ENCODE measurements at regions not wholly inside any gene's neighbourhood (a gene's known extent, or its start where the extent isn't known, plus 50 kb on each side); places are given as distances from the start of the nearest gene placed in this dataset.
"Not testable (repeated sequence)": the region's sequence is repeated elsewhere in the genome, so short reads cannot be mapped to it uniquely, and the experiment has no call there.

DNA sequence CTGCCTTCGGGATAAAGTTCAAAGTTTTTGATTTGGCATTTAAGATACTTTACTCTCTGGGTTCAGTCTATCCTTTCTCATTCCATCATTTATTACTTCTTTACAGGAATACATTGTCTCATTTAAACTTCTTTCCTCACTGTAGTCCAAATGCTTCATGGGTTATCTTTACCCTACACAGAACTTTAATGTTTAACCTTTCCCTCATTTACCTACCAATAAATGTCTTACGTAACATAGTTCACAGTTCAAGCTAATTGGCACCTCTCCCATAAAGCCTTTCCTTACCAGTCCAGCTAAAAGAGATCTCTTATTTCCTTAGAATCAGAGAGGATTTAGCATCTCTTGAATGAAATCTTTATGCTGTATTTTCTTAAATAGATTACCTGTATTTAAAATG lies 476.3 kb upstream of the SEL1L start:
- intact Hi-C loops (cut with DNase I): no loop called here

DNA sequence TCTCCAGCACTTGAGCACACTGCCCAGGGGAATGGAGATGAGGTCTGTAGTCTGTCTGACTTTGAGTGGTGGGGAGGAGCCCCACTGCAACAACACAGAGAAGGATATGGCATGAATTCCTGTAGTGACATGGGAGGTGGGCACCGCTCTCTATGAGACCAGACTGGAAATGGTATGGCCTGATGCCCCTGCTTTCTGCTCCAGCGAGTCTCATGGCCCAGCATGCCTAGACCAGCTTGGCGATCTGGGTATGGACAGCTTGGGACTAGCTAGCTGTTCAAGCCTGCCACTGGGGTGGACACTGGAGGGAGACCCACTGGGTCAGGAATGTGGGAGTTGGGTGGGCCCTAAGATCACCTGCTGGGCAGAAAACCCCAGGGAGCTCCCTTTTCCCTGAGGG lies 477.8 kb upstream of the SEL1L start:
- DNase-seq: peak in 1 of 10 donors; percentile 58
- intact Hi-C loops (cut with DNase I): no loop called here

More for the DNA sequence above, 476.3 kb upstream of the SEL1L start:
- DNase-seq: no peak

DNA sequence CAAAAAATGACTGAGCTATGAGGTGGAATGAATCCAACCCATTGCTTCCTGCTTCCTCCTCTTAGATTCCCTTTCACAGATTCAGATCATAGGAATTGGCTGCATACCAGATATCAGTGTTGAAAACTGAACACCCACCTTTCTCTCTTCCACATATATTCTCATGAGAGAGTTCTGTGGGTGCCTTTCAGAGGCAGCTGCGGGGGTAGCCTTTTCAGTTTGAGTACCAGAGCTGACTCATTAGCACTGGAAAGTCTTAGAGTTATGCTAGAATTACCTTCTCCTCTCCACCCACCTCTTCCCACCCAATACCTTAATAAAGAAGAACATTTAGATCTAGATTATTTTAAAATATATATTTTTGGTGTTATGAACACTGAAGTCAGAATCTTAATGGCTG lies 495.4 kb upstream of the SEL1L start:
- DNase-seq: peak in 4 of 10 donors; percentile 50 to 87 (median 75)

DNA sequence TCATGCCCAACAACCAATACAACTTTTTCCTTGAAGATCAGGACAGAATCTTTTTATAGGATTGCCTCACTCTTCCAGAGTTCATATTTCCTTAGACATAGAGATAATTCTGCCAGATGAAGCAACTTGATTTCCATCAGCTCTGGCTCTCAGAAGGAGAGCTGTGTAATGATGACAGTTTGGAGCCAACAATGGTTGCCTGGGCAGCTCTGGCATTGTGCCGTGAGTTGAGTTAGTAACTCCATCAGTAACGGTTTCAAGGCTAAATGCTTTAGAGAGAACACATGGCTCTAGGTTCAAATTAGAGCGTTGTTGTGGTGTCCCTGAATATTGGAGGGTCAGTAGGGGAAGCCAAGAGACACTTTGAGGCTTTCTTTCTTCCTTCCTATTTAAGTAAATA lies 501.7 kb upstream of the SEL1L start:
- peak in 1 of 10 donors; percentile 50 for DNase-seq
- intact Hi-C loops (cut with DNase I): no loop called here

More for the DNA sequence above, 495.4 kb upstream of the SEL1L start:
- intact Hi-C loops (cut with DNase I): no loop called here

DNA sequence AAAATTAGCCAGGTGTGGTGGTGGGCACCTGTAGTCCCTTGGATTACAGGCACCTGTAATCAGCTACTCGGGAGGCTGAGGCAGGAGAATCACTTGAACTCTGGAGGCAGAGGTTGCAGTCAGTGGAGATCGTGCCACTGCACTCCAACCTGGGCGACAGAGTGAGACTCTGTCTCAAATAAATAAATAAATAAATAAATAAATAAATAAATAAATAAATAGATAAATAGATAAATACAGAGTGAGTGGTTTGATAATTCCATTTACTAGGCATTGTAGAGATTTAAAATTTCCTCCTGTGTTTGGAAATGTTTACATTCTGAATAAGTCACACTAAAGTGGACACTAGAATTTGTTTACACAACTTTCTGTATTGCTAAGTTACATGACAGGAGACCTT lies 504.4 kb upstream of the SEL1L start:
- DNase-seq; intact Hi-C loops (cut with DNase I): not testable (repeated sequence)

DNA sequence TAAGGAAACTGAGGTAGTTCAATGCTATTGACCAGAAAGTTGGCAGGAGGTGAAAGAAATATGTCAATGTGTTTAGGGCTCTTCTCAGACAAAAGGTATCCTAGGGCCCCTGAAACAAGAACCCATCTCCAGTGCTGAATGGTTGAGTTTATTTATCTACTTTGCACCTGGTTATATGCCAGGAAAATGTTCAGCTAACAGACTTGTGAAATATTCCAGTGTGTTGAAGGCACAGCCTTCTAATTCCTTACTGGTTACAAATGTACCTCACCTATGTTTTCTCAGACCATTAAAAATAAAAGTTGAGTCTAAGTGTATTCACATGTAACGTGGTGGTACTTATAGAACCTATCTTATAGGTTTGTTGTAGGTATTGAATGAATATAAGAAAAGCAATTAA lies 511.7 kb upstream of the SEL1L start:
- DNase-seq: no peak
- intact Hi-C loops (cut with DNase I): no loop called here

DNA sequence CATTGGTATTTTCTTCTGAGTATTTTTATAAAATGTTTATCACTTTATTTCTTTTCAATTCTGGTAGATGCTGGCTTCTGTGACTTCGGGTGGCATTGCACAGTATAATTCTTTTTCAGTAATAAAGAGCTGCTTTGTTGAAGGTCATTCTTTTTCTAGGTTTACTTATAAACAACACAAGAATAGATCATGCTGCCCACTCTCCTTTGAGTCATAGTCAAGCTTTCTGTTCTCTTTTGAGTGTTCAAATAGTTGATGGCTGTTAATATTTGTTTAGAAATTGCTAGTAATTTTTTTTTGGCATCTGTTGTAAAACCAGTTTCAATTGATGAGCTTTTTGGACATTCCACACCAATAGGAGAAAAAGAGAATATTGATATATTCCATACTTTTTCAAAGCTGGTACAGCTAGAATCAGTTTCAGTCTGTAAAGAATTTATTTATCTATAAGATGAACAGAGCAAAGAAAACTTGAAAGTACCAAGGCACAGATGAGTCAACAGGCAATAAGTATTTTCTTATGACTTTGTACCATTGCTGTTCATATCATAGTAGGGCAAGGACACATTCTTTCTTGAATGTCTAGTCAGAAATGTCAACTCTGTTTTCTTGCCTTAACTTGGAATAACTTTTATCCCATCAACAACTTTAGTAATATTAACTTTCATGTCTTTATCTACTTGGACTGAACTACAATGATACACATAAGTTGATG lies 513.0 kb upstream of the SEL1L start:
- intact Hi-C loops (cut with DNase I): no loop called here
- DNase-seq: no peak

DNA sequence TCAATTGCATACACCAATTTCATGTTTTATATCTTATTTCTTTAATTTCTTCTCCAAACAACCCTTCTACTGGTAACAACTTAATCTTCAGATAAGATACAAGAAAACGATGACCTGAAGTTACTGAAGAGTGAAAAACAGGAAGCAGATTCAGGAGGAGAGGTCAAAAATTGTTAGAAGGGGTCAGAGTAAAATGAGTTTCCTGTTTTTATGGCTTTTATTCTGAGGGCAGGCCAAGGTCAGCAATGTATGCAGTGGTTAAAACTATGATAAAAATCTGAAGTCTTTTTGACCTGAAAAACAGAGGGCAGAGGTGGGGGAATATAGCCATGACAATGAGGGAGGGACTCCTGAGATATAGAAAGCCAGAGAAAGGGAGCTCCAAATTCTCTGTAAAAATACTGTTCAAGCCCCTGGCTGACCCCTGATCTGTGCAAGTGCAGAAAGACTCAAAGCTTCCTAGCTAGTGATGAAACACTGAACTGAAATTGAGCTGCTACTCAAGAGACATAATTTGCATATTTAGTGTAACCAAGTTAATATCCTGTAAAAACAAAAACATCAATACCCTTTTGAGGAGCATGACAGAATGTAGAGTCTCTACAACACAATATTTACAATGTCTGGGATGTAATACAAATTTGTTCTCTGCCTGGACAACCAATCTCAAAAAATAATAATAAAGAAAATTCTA lies 514.3 kb upstream of the SEL1L start:
- intact Hi-C loops (cut with DNase I): no loop called here
- no peak for DNase-seq

DNA sequence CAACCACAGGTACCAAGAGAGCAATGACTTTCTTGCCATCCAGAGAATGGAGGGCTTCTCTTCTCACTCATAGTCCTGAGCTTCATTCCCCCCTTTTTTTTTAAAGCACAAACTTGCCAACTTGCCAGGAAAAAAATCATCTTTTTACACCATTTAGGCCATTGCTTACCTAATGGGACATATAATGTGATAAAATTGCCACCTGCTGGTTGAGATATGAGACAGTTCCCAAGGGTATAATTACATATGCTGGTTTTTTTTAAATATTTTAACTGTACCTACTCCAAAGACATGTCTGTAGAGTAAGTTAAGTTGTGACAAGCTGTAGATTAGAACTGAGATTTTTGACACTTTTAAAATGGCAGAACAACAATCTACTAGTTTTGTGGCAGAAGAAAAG lies 519.1 kb upstream of the SEL1L start:
- DNase-seq: no peak
- intact Hi-C loops (cut with DNase I): no loop called here

DNA sequence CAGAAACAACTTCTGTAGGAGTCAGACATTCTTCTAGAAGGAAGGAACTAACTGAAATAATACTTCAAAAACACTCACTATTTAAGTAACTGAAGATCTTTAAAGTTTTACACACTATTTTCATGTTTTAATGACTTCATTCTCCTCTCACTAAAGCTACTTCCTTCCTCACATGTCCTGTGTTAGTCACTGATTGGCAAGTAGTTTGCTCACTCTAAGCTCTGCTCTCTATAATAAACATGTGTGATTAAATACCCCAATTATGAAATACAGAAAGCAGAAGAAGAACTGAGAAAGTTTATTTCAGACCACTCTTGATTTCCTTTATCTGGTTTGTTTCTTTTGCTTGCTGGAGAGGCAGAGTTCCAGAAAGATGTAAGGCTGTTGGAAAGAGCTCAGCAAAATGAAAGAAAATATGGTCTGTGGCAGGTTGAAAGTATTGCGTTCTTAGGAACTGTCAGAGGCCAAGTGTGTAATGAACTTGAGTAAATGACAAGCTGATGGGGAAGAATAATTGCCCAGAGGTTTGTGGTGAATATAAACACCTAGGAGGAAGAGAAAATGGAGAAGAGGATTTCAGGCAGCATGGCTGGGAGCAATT lies 522.0 kb upstream of the SEL1L start:
- intact Hi-C loops (cut with DNase I): no loop called here
- no peak for DNase-seq

DNA sequence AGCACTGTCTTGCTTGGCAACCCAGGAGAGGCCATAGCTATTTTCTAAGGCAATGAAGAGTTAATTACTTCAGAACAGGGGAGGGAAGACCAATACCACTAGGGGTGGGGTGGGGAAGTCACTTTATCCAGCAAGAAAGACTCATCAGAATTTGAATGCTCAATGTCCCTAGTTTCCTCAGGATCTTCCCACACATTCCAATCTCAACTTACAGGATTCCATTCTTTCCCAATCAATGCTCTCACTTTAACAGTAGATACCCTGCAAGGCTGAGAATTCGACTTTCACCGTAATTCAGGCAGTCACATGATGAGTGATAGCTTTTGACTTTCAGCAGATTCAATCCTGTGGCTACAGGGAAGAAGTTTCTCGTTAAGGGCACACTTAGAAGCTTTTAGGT lies 526.6 kb upstream of the SEL1L start:
- DNase-seq: no peak
- intact Hi-C loops (cut with DNase I): no loop called here

DNA sequence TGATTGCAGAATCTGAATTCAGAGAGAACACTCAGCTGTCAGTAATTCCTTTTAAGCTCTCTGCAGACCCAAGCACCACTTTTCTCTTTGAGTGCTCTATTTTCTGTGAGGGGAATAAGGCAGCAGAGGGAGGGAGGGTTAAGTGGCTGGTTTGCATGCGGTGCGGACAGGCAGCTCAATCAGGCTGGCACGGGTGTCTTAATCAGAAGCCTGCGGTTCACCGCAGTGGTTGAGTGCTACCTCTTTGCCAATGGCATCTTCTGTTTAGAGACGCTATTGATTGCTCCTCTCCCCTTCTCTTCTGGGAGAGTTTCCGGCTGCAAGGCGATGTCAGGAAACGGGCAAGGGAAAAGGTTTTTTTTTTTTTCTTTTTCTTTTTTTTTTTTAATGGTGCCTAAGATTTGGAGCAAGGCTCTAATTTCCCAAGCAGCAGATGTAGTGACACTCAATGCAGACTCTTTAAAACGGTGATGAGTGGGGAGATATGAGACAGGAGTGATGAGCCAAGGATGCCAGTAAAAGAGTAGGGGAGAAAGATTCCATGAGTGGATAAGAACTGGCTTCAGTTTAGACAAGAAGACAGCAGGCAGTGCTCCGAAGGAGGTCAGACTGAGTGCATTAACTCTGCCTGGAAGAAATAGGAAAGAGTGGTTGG lies 533.7 kb upstream of the SEL1L start:
- intact Hi-C loops (cut with DNase I): no loop called here
- peak in 3 of 10 donors; percentile 9 to 66 (median 56) for DNase-seq

DNA sequence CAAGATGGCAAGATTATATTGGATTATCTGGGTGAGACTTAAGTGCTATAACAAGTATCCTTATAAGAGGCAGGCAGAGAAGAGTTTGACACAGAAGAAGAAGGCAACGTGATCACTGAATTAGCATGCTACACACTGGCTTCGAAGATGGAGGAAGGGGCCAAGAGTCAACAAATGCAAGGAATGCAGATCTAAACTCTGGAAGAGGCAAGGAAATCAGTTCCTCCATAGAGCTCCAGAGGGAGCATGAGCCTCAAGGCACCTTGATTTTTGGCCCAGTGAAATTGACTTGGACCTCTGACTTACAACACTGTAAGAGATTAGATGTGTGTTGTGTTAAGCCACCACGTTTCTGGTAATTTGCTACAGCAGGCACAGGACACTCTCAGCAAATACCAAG lies 536.4 kb upstream of the SEL1L start:
- no peak for DNase-seq
- intact Hi-C loops (cut with DNase I): no loop called here

DNA sequence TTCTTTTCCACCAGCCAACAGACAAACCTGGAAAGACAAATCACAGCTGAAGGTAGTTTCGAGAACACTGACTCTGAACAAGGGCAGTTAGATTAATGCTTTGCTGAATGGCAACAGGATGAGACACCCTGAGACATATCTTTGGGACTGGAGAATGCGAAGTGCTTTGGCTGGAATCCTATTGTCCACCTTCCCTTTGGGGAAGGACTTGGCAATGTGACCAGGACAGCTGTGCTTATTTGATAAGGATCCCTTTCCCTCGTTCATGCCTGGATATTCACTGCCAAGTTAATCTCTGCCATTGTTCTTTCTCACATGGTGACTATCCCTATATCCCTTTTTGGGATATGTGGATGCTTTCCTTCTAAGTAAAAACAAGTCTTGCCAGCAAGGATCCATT lies 537.1 kb upstream of the SEL1L start:
- no peak for DNase-seq
- intact Hi-C loops (cut with DNase I): no loop called here

DNA sequence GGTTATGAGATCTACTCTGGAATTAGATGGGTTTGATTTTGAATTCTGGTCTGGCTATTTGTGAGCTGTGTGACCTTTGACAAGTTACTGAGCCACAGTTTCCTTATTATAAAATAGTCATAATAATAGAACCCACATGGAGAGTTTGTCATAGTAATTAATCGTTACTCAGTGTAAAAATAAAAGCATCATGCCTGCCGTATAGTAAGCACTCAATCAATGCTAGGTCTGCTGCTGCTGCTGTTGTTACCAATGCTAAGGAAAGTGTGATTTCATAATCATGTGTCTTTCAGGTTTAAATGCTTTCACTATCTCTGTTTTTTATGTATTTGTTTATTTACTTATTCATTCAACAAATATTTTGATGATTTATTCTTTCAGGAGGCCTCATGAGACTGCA lies 539.9 kb upstream of the SEL1L start:
- intact Hi-C loops (cut with DNase I): no loop called here
- no peak for DNase-seq

DNA sequence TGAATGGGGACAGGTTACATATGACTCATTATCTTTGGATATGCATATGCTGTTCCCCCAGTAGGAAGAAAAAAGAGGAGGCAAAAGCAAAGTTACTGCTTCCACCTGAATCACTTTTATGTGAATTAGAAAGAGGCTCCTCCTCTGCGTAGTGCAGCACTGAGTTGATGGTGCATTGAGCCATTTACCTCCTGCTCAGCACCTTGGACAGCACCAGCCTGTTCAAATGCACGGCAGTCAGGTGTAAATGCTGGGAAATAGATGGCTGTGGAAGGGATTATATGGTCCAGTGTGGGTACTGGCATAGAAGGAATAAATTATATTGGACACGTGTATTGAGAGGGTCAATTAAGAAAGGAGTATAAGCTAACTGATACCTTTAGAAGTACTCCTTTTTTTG lies 541.9 kb upstream of the SEL1L start:
- intact Hi-C loops (cut with DNase I): no loop called here
- DNase-seq: no peak

DNA sequence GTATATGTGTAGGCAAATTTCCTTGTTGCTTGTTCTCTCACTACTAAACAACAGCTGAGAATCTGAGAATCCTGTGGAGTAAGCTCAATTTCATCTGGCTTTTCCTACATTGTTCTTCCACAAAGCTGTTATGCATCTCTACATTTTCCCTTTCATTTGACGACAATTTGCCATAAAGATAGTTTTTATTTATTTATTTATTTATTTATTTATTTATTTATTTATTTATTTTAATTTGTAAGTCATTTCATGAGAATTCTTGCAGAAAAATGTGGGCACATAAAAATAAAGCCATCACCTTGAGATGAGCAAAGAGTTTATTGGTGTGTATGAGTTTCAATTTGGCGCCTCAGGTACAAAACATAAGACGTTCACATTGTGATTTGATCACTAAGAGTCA lies 545.9 kb upstream of the SEL1L start:
- intact Hi-C loops (cut with DNase I): no loop called here
- no peak for DNase-seq

DNA sequence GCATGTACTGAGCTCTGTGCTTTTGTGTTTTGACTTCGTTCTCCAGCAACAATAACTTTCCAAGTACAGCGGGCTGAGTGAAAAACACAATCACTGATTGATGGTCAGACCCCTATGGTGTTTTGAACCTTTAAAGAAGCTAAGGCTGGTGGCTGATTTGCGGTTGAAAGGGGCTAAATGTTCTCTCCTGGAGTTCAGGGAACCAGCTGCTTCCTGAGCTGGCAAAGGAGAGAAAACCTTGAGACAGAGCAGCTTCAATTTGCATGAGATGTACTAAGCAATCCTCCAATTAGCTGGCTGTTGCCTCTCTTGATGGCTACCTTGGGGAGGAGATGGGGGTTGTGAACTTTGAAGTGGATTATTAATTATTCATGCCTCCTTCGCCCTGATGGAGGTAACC lies 546.7 kb upstream of the SEL1L start:
- DNase-seq: no peak
- intact Hi-C loops (cut with DNase I): no loop called here

DNA sequence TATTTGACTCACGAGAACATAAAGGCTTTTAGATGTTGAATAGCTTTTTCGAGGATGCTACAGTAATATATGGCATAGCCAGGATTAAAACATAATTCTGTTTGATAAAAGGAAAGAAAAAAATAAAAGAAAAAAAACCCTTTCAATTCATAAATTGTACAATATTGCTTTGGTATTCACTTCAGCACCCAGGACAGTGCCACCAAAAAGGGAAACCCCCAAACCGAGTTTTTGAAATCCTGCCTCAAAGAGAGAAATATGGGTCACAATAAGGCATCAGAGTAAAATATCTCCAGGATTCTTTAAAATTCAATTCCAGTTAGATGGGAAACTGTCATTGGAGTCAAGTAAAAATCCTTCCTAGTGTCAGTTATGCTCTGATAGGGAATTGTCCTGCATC lies 551.2 kb upstream of the SEL1L start:
- intact Hi-C loops (cut with DNase I): no loop called here

DNA sequence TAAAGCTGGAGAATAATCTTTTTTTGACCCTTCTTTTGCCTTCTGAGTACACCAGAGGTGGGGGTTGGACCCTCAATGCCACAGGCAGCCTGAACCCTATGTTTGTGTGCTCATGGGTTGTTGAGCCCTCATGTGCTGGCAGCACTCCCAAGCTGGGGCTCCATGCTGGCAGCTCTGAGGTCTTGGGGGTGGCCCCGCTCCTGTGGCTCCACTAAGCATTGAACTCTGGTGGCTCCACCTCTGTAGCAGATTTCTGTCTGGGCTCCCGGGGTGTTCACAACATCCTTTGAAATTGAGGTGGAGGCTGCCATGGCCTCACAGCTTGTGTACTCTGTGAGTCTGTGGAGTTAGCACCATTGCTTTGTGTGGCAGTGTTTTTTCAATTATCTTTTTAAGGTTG lies 557.4 kb upstream of the SEL1L start:
- intact Hi-C loops (cut with DNase I): no loop called here
- peak in 2 of 10 donors; percentile 54 to 71 for DNase-seq

More for the DNA sequence above, 551.2 kb upstream of the SEL1L start:
- DNase-seq: no peak

DNA sequence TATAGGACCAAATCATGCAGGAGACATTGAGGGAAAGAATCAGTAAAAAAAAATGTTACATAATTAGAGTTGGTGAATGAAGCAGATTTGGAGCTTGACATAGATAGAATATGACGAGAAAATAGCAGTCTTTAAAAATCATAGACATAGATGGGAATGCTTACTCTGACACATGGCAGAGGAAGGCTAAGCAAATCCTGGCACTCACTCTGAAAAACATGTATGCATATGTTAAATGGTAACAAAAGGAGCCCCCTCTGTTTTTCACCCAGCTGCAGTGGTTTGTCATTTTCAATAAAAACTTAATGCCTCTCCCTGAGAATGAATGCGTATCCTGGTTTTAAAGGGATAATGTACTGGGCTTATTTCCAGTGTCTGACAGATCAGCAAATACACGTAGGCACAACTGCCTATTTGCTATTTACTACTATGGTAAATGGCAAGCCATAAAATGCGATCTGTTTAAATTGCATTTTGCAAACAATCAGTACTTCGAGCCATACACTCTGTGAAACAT lies 561.2 kb upstream of the SEL1L start:
- intact Hi-C loops (cut with DNase I): no loop called here
- no peak for DNase-seq

Data from posterior cingulate gyrus (tissue), 11 donors.